HepG2 (cell line): ENCODE measurements at regions not wholly inside any gene's neighbourhood (a gene's known extent, or its start where the extent isn't known, plus 50 kb on each side); places are given as distances from the start of the nearest gene placed in this dataset.

Experiments
- CC2D1A ChIP-seq: sonication (generic); formaldehyde crosslinking; IDR thresholded peaks from 2 replicates; pipeline ENCODE4 v1.8.1; 2023; ENCODE audit warnings: mild to moderate bottlenecking, missing genetic modification reagents
- EZH2 ChIP-seq: conservative IDR thresholded peaks from 2 replicates; pipeline ENCODE4 v1.6.1; 2012; ENCODE audit warnings: mild to moderate bottlenecking, low read depth, low read length, moderate library complexity
- FOXM1 ChIP-seq: sonication (generic); formaldehyde crosslinking; IDR thresholded peaks from 2 replicates; pipeline ENCODE4 v1.5.0; 2020; ENCODE audit warnings: missing genetic modification reagents
- HDAC2 ChIP-seq: sonication (generic); formaldehyde crosslinking; IDR thresholded peaks from 2 replicates; pipeline ENCODE4 v1.4.0; 2020; ENCODE audit warnings: missing genetic modification reagents
- MAFK ChIP-seq, 2 experiments: IDR thresholded peaks in 1 of 2; conservative IDR thresholded peaks in 1 of 2; 2 replicates each; pipeline ENCODE4 v1.6.1; 2011; ENCODE audit warnings: improper control_type of control experiment in 2 of 2, low read length in 2 of 2
- RBAK ChIP-seq: sonication (generic); formaldehyde crosslinking; IDR thresholded peaks from 2 replicates; pipeline ENCODE4 v1.5.1; 2020; ENCODE audit warnings: mild to moderate bottlenecking, missing genetic modification reagents
- RNF2 ChIP-seq: fragments of 450-650 bp; conservative IDR thresholded peaks from 2 replicates; pipeline ENCODE4 v1.6.1; 2016; ENCODE audit warnings: low read depth
- SIN3A ChIP-seq: IDR thresholded peaks from 2 replicates; pipeline ENCODE4 v1.6.1; 2011; ENCODE audit warnings: low read depth, mild to moderate bottlenecking, control low read depth, low read length, borderline replicate concordance
- YY1 ChIP-seq: IDR thresholded peaks from 2 replicates; pipeline ENCODE4 v1.6.1; 2011; ENCODE audit warnings: low read length, low read depth, moderate library complexity, mild to moderate bottlenecking; ENCODE audit not compliant: insufficient read depth, insufficient replicate concordance
- TF ChIP-seq, protein P1 (sequence below): sonication (generic); formaldehyde crosslinking; IDR thresholded peaks from 2 replicates; pipeline ENCODE4 v1.5.0; 2020; ENCODE audit warnings: mild to moderate bottlenecking, missing genetic modification reagents, moderate library complexity
- TF ChIP-seq, protein P2 (sequence below): sonication (generic); formaldehyde crosslinking; IDR thresholded peaks from 2 replicates; pipeline ENCODE4 v1.4.0; 2020; ENCODE audit warnings: missing genetic modification reagents
- TF ChIP-seq, protein P3 (sequence below): sonication (generic); formaldehyde crosslinking; IDR thresholded peaks from 2 replicates; pipeline ENCODE4 v1.4.0; 2020; ENCODE audit warnings: missing genetic modification reagents, borderline replicate concordance
- TF ChIP-seq, protein P4 (sequence below): sonication (generic); formaldehyde crosslinking; conservative IDR thresholded peaks from 2 replicates; pipeline ENCODE4 v1.8.1; 2023; ENCODE audit warnings: missing genetic modification reagents
- TF ChIP-seq, protein P5 (sequence below): sonication (generic); formaldehyde crosslinking; IDR thresholded peaks from 2 replicates; pipeline ENCODE4 v1.4.0; 2020; ENCODE audit warnings: missing genetic modification reagents

DNA sequence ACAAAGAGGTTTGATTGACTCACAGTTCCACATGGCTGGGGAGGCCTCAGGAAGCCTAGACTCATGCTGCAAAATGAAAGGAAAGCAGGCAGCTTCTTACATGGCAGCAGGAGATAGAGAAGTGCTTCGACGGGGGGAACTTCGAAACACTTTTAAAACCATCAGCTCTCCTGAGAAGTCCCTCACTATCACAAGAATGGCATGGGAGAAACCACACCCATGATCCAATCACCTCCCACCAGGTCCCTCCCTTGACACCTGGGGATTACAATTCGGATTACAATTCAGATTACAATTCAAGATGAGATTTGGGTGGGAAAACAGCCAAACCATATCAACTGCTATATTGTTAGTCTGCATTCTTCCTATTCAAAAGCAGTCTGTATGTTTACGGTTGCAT is 322.3 kb upstream of the ISL1 start:
- TF ChIP-seq, protein P1, sequence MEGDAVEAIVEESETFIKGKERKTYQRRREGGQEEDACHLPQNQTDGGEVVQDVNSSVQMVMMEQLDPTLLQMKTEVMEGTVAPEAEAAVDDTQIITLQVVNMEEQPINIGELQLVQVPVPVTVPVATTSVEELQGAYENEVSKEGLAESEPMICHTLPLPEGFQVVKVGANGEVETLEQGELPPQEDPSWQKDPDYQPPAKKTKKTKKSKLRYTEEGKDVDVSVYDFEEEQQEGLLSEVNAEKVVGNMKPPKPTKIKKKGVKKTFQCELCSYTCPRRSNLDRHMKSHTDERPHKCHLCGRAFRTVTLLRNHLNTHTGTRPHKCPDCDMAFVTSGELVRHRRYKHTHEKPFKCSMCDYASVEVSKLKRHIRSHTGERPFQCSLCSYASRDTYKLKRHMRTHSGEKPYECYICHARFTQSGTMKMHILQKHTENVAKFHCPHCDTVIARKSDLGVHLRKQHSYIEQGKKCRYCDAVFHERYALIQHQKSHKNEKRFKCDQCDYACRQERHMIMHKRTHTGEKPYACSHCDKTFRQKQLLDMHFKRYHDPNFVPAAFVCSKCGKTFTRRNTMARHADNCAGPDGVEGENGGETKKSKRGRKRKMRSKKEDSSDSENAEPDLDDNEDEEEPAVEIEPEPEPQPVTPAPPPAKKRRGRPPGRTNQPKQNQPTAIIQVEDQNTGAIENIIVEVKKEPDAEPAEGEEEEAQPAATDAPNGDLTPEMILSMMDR (CRISPR knock-in tag), result no peak
- TF ChIP-seq MAFK (conservative IDR thresholded peaks at IDR 0.05 in 1 of 2, IDR thresholded peaks at IDR 0.05 in 1 of 2; ENCODE audit: low read length in 2 of 2), result no peak
- TF ChIP-seq HDAC2 (CRISPR knock-in tag), result no peak
- no peak for TF ChIP-seq EZH2
- no peak for TF ChIP-seq YY1
- TF ChIP-seq SIN3A, result no peak
- TF ChIP-seq RBAK (CRISPR knock-in tag), result no peak
- TF ChIP-seq RNF2, result no peak
- TF ChIP-seq, protein P2, sequence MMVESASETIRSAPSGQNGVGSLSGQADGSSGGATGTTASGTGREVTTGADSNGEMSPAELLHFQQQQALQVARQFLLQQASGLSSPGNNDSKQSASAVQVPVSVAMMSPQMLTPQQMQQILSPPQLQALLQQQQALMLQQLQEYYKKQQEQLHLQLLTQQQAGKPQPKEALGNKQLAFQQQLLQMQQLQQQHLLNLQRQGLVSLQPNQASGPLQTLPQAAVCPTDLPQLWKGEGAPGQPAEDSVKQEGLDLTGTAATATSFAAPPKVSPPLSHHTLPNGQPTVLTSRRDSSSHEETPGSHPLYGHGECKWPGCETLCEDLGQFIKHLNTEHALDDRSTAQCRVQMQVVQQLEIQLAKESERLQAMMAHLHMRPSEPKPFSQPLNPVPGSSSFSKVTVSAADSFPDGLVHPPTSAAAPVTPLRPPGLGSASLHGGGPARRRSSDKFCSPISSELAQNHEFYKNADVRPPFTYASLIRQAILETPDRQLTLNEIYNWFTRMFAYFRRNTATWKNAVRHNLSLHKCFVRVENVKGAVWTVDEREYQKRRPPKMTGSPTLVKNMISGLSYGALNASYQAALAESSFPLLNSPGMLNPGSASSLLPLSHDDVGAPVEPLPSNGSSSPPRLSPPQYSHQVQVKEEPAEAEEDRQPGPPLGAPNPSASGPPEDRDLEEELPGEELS (CRISPR knock-in tag), result no peak
- TF ChIP-seq, protein P3, sequence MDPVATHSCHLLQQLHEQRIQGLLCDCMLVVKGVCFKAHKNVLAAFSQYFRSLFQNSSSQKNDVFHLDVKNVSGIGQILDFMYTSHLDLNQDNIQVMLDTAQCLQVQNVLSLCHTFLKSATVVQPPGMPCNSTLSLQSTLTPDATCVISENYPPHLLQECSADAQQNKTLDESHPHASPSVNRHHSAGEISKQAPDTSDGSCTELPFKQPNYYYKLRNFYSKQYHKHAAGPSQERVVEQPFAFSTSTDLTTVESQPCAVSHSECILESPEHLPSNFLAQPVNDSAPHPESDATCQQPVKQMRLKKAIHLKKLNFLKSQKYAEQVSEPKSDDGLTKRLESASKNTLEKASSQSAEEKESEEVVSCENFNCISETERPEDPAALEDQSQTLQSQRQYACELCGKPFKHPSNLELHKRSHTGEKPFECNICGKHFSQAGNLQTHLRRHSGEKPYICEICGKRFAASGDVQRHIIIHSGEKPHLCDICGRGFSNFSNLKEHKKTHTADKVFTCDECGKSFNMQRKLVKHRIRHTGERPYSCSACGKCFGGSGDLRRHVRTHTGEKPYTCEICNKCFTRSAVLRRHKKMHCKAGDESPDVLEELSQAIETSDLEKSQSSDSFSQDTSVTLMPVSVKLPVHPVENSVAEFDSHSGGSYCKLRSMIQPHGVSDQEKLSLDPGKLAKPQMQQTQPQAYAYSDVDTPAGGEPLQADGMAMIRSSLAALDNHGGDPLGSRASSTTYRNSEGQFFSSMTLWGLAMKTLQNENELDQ, result no peak
- TF ChIP-seq, protein P4, sequence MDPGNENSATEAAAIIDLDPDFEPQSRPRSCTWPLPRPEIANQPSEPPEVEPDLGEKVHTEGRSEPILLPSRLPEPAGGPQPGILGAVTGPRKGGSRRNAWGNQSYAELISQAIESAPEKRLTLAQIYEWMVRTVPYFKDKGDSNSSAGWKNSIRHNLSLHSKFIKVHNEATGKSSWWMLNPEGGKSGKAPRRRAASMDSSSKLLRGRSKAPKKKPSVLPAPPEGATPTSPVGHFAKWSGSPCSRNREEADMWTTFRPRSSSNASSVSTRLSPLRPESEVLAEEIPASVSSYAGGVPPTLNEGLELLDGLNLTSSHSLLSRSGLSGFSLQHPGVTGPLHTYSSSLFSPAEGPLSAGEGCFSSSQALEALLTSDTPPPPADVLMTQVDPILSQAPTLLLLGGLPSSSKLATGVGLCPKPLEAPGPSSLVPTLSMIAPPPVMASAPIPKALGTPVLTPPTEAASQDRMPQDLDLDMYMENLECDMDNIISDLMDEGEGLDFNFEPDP (CRISPR knock-in tag), result no peak
- TF ChIP-seq, protein P5, sequence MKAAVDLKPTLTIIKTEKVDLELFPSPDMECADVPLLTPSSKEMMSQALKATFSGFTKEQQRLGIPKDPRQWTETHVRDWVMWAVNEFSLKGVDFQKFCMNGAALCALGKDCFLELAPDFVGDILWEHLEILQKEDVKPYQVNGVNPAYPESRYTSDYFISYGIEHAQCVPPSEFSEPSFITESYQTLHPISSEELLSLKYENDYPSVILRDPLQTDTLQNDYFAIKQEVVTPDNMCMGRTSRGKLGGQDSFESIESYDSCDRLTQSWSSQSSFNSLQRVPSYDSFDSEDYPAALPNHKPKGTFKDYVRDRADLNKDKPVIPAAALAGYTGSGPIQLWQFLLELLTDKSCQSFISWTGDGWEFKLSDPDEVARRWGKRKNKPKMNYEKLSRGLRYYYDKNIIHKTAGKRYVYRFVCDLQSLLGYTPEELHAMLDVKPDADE, result no peak
- TF ChIP-seq FOXM1, result no peak
- TF ChIP-seq CC2D1A, result no peak
